ENCODE measurements at regions not wholly inside any gene's neighbourhood (a gene's known extent, or its start where the extent isn't known, plus 50 kb on each side); places are given as distances from the start of the nearest gene placed in this dataset.

DNA sequence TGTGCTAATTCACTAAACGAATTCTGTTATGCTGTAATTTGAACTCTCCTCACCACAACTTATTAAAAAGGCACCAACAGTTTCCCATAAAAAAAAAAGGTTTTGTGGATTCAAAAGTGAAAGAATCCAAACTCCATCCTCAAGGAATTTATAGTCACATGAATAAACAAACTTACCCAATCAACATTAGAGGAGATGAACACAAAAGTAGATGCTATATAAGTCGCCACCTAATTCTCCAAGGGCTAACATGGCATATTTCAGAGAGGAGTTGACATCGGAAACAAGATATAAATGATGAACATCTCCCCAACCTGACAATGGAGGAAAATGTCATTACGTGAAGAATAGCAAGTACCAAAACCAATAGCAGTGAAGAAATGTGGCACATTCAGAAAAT lies 265.5 kb upstream of the PRKD1 start:
- Histone ChIP-seq H3K4me1 (no peaks in the 10 kb centered on the region), H3K27ac (no peak overlapping the region), H3K4me2 (no peak overlapping the region), H3K9me3 (no peaks in the 10 kb centered on the region), H3K4me3 (no peak overlapping the region)
- DNase-seq (ENCODE audit: low read depth in 1 of 2, low spot score in 1 of 2) = no peak
- WGBS (ENCODE audit: missing lambda C conversion rate) = 27% methylated on average over 4 of the region's 4 CpGs
- ChIA-PET POLR2A (no interaction called here), CTCF (no interaction called here)
- no peak for ATAC-seq
- TF ChIP-seq HEYL (CRISPR knock-in tag; IDR thresholded peaks at IDR 0.05) (no peak), RCOR1 (IDR thresholded peaks at IDR 0.05; ENCODE audit: low read depth, low read length) (no peak), RARB (CRISPR knock-in tag; IDR thresholded peaks at IDR 0.05) (no peak), JUN (IDR thresholded peaks at IDR 0.05) (no peak), PHF8 (IDR thresholded peaks at IDR 0.05; ENCODE audit: borderline replicate concordance, low read depth) (no peak), RFX5 (IDR thresholded peaks at IDR 0.05) (no peak), EP300 (IDR thresholded peaks at IDR 0.05) (no peak), NFE2L2 (conservative IDR thresholded peaks at IDR 0.05; ENCODE audit: low read length) (no peak), KDM1A (IDR thresholded peaks at IDR 0.05; ENCODE audit: low read depth) (no peak), ESRRA (IDR thresholded peaks at IDR 0.05; ENCODE audit: borderline replicate concordance, low read length) (no peak)
- TF ChIP-seq, protein P1, sequence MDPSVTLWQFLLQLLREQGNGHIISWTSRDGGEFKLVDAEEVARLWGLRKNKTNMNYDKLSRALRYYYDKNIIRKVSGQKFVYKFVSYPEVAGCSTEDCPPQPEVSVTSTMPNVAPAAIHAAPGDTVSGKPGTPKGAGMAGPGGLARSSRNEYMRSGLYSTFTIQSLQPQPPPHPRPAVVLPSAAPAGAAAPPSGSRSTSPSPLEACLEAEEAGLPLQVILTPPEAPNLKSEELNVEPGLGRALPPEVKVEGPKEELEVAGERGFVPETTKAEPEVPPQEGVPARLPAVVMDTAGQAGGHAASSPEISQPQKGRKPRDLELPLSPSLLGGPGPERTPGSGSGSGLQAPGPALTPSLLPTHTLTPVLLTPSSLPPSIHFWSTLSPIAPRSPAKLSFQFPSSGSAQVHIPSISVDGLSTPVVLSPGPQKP (IDR thresholded peaks at IDR 0.05; ENCODE audit: low read depth, low read length) = no peak
- TF ChIP-seq, protein P2, sequence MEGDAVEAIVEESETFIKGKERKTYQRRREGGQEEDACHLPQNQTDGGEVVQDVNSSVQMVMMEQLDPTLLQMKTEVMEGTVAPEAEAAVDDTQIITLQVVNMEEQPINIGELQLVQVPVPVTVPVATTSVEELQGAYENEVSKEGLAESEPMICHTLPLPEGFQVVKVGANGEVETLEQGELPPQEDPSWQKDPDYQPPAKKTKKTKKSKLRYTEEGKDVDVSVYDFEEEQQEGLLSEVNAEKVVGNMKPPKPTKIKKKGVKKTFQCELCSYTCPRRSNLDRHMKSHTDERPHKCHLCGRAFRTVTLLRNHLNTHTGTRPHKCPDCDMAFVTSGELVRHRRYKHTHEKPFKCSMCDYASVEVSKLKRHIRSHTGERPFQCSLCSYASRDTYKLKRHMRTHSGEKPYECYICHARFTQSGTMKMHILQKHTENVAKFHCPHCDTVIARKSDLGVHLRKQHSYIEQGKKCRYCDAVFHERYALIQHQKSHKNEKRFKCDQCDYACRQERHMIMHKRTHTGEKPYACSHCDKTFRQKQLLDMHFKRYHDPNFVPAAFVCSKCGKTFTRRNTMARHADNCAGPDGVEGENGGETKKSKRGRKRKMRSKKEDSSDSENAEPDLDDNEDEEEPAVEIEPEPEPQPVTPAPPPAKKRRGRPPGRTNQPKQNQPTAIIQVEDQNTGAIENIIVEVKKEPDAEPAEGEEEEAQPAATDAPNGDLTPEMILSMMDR (IDR thresholded peaks at IDR 0.05) = no peak
- FAIRE-seq = no peak

GRCh38 chr14:30193845-30194501 lies 266.3 kb upstream of the PRKD1 start:
- TF ChIP-seq, protein P3, sequence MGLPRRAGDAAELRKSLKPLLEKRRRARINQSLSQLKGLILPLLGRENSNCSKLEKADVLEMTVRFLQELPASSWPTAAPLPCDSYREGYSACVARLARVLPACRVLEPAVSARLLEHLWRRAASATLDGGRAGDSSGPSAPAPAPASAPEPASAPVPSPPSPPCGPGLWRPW (IDR thresholded peaks at IDR 0.05) = no peak
- no peak for TF ChIP-seq CBX8 (IDR thresholded peaks at IDR 0.05)
- TF ChIP-seq USF2 (IDR thresholded peaks at IDR 0.05) = no peak
- TF ChIP-seq SMC3 (IDR thresholded peaks at IDR 0.05) = no peak
- TF ChIP-seq HOXB5 (CRISPR knock-in tag; IDR thresholded peaks at IDR 0.05) = no peak
- TF ChIP-seq TP53 (CRISPR knock-in tag; IDR thresholded peaks at IDR 0.05) = no peak
- no peak for TF ChIP-seq NPAS2 (CRISPR knock-in tag; IDR thresholded peaks at IDR 0.05; ENCODE audit: borderline replicate concordance)
- TF ChIP-seq FOSL2 (IDR thresholded peaks at IDR 0.05) = no peak
- TF ChIP-seq FOSL2 (CRISPR knock-in tag; IDR thresholded peaks at IDR 0.05) = no peak
- TF ChIP-seq ZC3H11A (IDR thresholded peaks at IDR 0.05) = no peak
- TF ChIP-seq, protein P1 (IDR thresholded peaks at IDR 0.05; ENCODE audit: low read depth, low read length) = no peak
- no peak for TF ChIP-seq MAX (IDR thresholded peaks at IDR 0.05)
- no peak for TF ChIP-seq CHD2 (IDR thresholded peaks at IDR 0.05; ENCODE audit: low read length, partially characterized antibody)
- TF ChIP-seq, protein P2 (IDR thresholded peaks at IDR 0.05) = no peak
- TF ChIP-seq JUNB (IDR thresholded peaks at IDR 0.05) = no peak
- no peak for TF ChIP-seq RAD21 (conservative IDR thresholded peaks at IDR 0.05 in 1 of 2, IDR thresholded peaks at IDR 0.05 in 1 of 2)
- no peak for TF ChIP-seq NFE2L2 (conservative IDR thresholded peaks at IDR 0.05; ENCODE audit: low read length)
- no peak for TF ChIP-seq EHMT2 (IDR thresholded peaks at IDR 0.05; ENCODE audit: low read depth)
- no peak for TF ChIP-seq RFX5 (IDR thresholded peaks at IDR 0.05)
- no peak for TF ChIP-seq CEBPB (IDR thresholded peaks at IDR 0.05)
- ChIA-PET POLR2A (no interaction called here), CTCF (no interaction called here)
- Histone ChIP-seq H3K4me2 (no peak overlapping the region), H3K4me1 (no peaks in the 10 kb centered on the region), H3K4me3 (no peak overlapping the region), H3K9me3 (no peaks in the 10 kb centered on the region), H3K27ac (no peak overlapping the region)
- no peak for FAIRE-seq
- no peak for DNase-seq (ENCODE audit: low read depth in 1 of 2, low spot score in 1 of 2)
- 25% methylated on average over 4 of the region's 4 CpGs for WGBS (ENCODE audit: missing lambda C conversion rate)
- no peak for ATAC-seq
